T-cell (primary cell): ENCODE measurements at regions not wholly inside any gene's neighbourhood (a gene's known extent, or its start where the extent isn't known, plus 50 kb on each side); places are given as distances from the start of the nearest gene placed in this dataset.

Experiments
- ATAC-seq, 4 experiments: fragments of 200-7000 bp in 3 of 4; fragments of 150-1000 bp in 1 of 4; cut with Tn5 transposase; replicated peaks in 1 of 4; 1 replicate in 3 of 4; 2 replicates in 1 of 4; pipeline ENCODE4 v1.10.0; 2021; ENCODE audit warnings: moderate library complexity in 3 of 4, mild to moderate bottlenecking in 2 of 4, moderate number of reproducible peaks in 1 of 4
- CTCF ChIA-PET, 2 donors: fragments of 300-600 bp; sonication (Branson Sonifier 250); formaldehyde crosslinking; loops; one replicate each; lab custom pipeline; 2022; ENCODE audit warnings: antibody characterized with exemption in 2 of 2; lab: Charles Lee
- POLR2A ChIA-PET, 2 donors: fragments of 300-600 bp; sonication (Branson Sonifier 250); formaldehyde crosslinking; loops; one replicate each; lab custom pipeline; 2022; ENCODE audit warnings: antibody characterized with exemption in 2 of 2; lab: Charles Lee
- DNase-seq, 35 experiments: peaks; one replicate each; pipeline versions ENCODE4 v3.0.0 to v3.0.0-alpha.2; 2013 to 2023
- H3K27ac ChIP-seq: one replicate; pipeline ENCODE4 v1.5.1; 2013; ENCODE audit warnings: low read length
- H3K27me3 ChIP-seq, 2 experiments: replicated peaks in 1 of 2; 1 replicate in 1 of 2; 2 replicates in 1 of 2; pipeline versions ENCODE4 v1.6.1 to v1.7.0; 2013; ENCODE audit warnings: low read length in 1 of 2, mixed read lengths in 1 of 2; ENCODE audit not compliant: control insufficient read depth in 2 of 2, insufficient read depth in 2 of 2; ENCODE audit errors: extremely low read depth in 1 of 2
- H3K36me3 ChIP-seq, 2 donors: 1 replicate in 1 of 2; 2 replicates in 1 of 2; pipeline versions ENCODE4 v1.6.1 to v1.7.0; 2013; ENCODE audit warnings: low read length in 1 of 2; ENCODE audit not compliant: control insufficient read depth in 2 of 2, insufficient read depth in 1 of 2; ENCODE audit errors: extremely low read depth in 1 of 2
- H3K4me1 ChIP-seq, 2 experiments: 1 replicate in 1 of 2; 2 replicates in 1 of 2; pipeline versions ENCODE4 v1.6.1 to v1.7.0; 2013; ENCODE audit warnings: low read length in 2 of 2, mixed read lengths in 1 of 2; ENCODE audit not compliant: insufficient read depth in 2 of 2, control insufficient read depth in 1 of 2; ENCODE audit errors: extremely low read depth in 1 of 2
- H3K4me3 ChIP-seq, 2 donors: 1 replicate in 1 of 2; 2 replicates in 1 of 2; pipeline versions ENCODE4 v1.5.1 to v1.7.0; 2013; ENCODE audit warnings: mild to moderate bottlenecking in 2 of 2, low read length in 1 of 2, moderate library complexity in 1 of 2; ENCODE audit not compliant: control insufficient read depth in 1 of 2; ENCODE audit errors: extremely low read depth in 1 of 2
- H3K9me3 ChIP-seq: 2 replicates; pipeline ENCODE4 v1.7.0; 2013
- H3K27ac Mint-ChIP-seq, 2 donors: one replicate each; pipeline ENCODE4 v1.8.0; 2020 to 2021; ENCODE audit warnings: mild to moderate bottlenecking in 2 of 2, mixed read lengths in 2 of 2
- H3K27me3 Mint-ChIP-seq, 2 donors: one replicate each; pipeline ENCODE4 v1.8.0; 2021 to 2022; ENCODE audit warnings: mixed read lengths in 2 of 2
- H3K36me3 Mint-ChIP-seq: one replicate; pipeline ENCODE4 v1.8.0; 2021; ENCODE audit warnings: mixed read lengths
- H3K4me1 Mint-ChIP-seq, 3 donors: one replicate each; pipeline ENCODE4 v1.8.0; 2020 to 2022; ENCODE audit warnings: mixed read lengths in 3 of 3, mild to moderate bottlenecking in 1 of 3
- H3K4me3 Mint-ChIP-seq, 3 donors: one replicate each; pipeline ENCODE4 v1.8.0; 2020 to 2022; ENCODE audit warnings: mild to moderate bottlenecking in 3 of 3, mixed read lengths in 3 of 3, moderate library complexity in 3 of 3
- H3K9me3 Mint-ChIP-seq, 3 donors: one replicate each; pipeline ENCODE4 v1.8.0; 2020 to 2022; ENCODE audit warnings: mixed read lengths in 3 of 3
- WGBS: methylation state at CpG from one replicate; pipeline ENCODE4 v1.1.5; 2013; ENCODE audit warnings: missing lambda C conversion rate; ENCODE audit not compliant: insufficient coverage; 5-methylcytosine and 5-hydroxymethylcytosine counted together

- Mint-ChIP-seq H3K4me3 (no peak overlapping the region), H3K4me1 (no peaks in the 10 kb centered on the region), H3K27ac (no peak overlapping the region), H3K36me3 (no peaks in the 10 kb centered on the region), H3K9me3 (no peaks in the 10 kb centered on the region), H3K27me3 (peaks cover 23 to 26% of the 10 kb centered on the region in 2 donors)
- H3K4me1 ChIP-seq: no peaks in the 10 kb centered on the region
- POLR2A ChIA-PET: no interaction called here
- peaks cover 0 to 46% of the 10 kb centered on the region in 2 experiments for H3K27me3 ChIP-seq
- no peak for ATAC-seq
- WGBS: 65% methylated on average over 2 of the region's 11 CpGs
- H3K9me3 ChIP-seq: no peaks in the 10 kb centered on the region
- no peak overlapping the region for H3K27ac ChIP-seq
- no peaks in the 10 kb centered on the region for H3K36me3 ChIP-seq
- no peak overlapping the region for H3K4me3 ChIP-seq
- CTCF ChIA-PET: interaction anchor here in 1 of 2 donors (0.6 kb wide), 1 partner anchor 20 kb away, joined by 3 read pairs; no protein-coding TSS in a partner anchor
- no peak for DNase-seq
These were observed 157.5 kb downstream of the TRIM29 start for GRCh38 chr11:119980431-119980830.

DNA sequence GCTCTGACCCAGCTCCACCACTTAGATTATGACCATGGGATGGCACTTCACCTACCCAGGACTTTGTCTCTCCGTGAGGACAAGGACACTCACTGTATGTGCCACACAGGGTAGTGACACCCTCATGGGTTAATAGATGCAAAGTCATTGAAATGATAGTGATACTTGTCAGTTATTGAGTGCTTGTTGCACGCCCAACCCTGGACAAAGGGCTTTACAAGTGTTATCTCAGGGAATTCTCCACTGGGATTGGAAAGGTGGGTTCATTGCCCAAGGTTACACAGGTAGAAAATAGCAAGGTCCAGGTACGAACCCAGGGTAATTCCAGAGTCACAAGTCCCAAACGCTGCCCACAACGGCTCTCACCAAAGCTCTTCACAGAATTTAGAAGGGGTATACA, 158.2 kb downstream of the TRIM29 start:
- peaks cover 0 to 44% of the 10 kb centered on the region in 2 experiments for H3K27me3 ChIP-seq
- H3K27ac ChIP-seq: no peak overlapping the region
- no peaks in the 10 kb centered on the region for H3K4me1 ChIP-seq
- Mint-ChIP-seq H3K27me3 (peaks cover 22 to 26% of the 10 kb centered on the region in 2 donors), H3K4me1 (no peaks in the 10 kb centered on the region), H3K9me3 (no peaks in the 10 kb centered on the region), H3K27ac (no peak overlapping the region), H3K4me3 (no peak overlapping the region), H3K36me3 (no peaks in the 10 kb centered on the region)
- H3K36me3 ChIP-seq: no peaks in the 10 kb centered on the region
- WGBS: 17% methylated on average over 1 of the region's 5 CpGs
- POLR2A ChIA-PET: no interaction called here
- no peaks in the 10 kb centered on the region for H3K9me3 ChIP-seq
- ATAC-seq: no peak
- no peak for DNase-seq
- no peak overlapping the region for H3K4me3 ChIP-seq
- CTCF ChIA-PET: no interaction called here

DNA sequence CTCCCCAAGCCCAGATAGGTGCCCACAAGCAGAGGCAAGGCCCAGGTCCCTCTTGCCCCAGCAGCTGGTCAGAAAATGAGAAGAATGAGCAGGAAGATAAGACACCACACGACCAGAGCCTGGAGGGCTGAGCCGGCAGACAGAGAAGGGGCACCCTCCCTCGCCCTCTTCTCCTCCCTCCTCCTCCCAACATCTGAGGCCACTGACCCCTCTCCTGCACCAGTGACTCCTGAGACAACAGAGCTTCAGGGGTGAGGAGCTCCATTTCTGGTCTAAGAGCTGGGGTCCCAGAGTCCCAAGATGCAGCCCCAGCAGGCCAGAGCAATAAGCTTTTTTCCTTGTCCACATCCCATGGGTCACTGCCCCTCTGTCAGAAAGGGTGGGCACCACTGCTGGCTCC, 159.2 kb downstream of the TRIM29 start:
- Mint-ChIP-seq H3K4me3 (no peak overlapping the region), H3K27me3 (peaks cover 18 to 29% of the 10 kb centered on the region in 2 donors), H3K36me3 (no peaks in the 10 kb centered on the region), H3K4me1 (no peaks in the 10 kb centered on the region), H3K27ac (no peak overlapping the region), H3K9me3 (no peaks in the 10 kb centered on the region)
- WGBS: 17% methylated on average over 1 of the region's 3 CpGs
- DNase-seq: no peak
- Histone ChIP-seq H3K27me3 (peaks cover 0 to 49% of the 10 kb centered on the region in 2 experiments), H3K27ac (no peak overlapping the region), H3K4me3 (no peak overlapping the region), H3K4me1 (no peaks in the 10 kb centered on the region), H3K36me3 (no peaks in the 10 kb centered on the region), H3K9me3 (no peaks in the 10 kb centered on the region)
- ChIA-PET POLR2A (no interaction called here), CTCF (no interaction called here)
- ATAC-seq: no peak

DNA sequence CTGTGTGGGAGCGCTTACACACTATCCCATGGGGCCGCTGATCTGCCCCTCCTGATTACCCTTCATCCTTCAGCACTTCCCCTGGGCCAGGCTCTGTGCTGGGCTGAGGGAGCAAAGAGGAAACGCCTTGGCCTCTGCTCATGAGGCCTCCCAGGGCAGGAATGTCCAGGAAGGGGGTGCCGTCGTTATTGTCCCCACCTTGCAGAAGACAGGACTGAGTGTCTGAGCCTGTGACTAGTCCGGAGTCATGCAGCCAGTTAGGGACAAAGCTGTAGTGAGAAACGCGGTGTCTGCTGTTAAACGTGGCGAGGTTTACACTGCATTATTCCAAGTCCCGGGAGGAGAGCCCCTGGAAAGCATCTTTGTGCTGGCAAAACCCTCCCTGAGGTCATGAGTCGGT, 160.0 kb downstream of the TRIM29 start:
- Histone ChIP-seq H3K4me3 (no peak overlapping the region), H3K4me1 (no peaks in the 10 kb centered on the region), H3K36me3 (no peaks in the 10 kb centered on the region), H3K27ac (no peak overlapping the region), H3K27me3 (peaks cover 0 to 43% of the 10 kb centered on the region in 2 experiments), H3K9me3 (no peaks in the 10 kb centered on the region)
- H3K36me3 Mint-ChIP-seq: no peaks in the 10 kb centered on the region
- H3K27ac Mint-ChIP-seq: no peak overlapping the region
- ATAC-seq (no peak), DNase-seq (no peak)
- H3K4me3 Mint-ChIP-seq: no peak overlapping the region
- no peaks in the 10 kb centered on the region for H3K9me3 Mint-ChIP-seq
- no peaks in the 10 kb centered on the region for H3K4me1 Mint-ChIP-seq
- CTCF ChIA-PET: no interaction called here
- POLR2A ChIA-PET: no interaction called here
- 49% methylated on average over 12 of the region's 12 CpGs for WGBS
- H3K27me3 Mint-ChIP-seq: peaks cover 15 to 31% of the 10 kb centered on the region in 2 donors

GRCh38 chr11:119977561-119977860, 160.4 kb downstream of the TRIM29 start:
- ATAC-seq: no peak
- no peak for DNase-seq
- no peak overlapping the region for H3K4me3 ChIP-seq
- Mint-ChIP-seq H3K36me3 (no peaks in the 10 kb centered on the region), H3K4me3 (no peak overlapping the region), H3K4me1 (no peaks in the 10 kb centered on the region), H3K27me3 (peaks cover 15 to 31% of the 10 kb centered on the region in 2 donors), H3K9me3 (no peaks in the 10 kb centered on the region), H3K27ac (no peak overlapping the region)
- H3K9me3 ChIP-seq: no peaks in the 10 kb centered on the region
- ChIA-PET POLR2A (no interaction called here), CTCF (no interaction called here)
- WGBS: 80% methylated on average over 3 of the region's 3 CpGs
- no peaks in the 10 kb centered on the region for H3K4me1 ChIP-seq
- H3K27ac ChIP-seq: no peak overlapping the region
- H3K27me3 ChIP-seq: peaks cover 0 to 39% of the 10 kb centered on the region in 2 experiments
- no peaks in the 10 kb centered on the region for H3K36me3 ChIP-seq

GRCh38 chr11:119976805-119977560, 160.9 kb downstream of the TRIM29 start:
- no peak overlapping the region for H3K27ac ChIP-seq
- no peaks in the 10 kb centered on the region for H3K4me1 ChIP-seq
- ATAC-seq (no peak), DNase-seq (no peak)
- no peaks in the 10 kb centered on the region for H3K36me3 Mint-ChIP-seq
- ChIA-PET CTCF (no interaction called here), POLR2A (no interaction called here)
- H3K27ac Mint-ChIP-seq: no peak overlapping the region
- no peak overlapping the region for H3K4me3 Mint-ChIP-seq
- 87% methylated on average over 9 of the region's 13 CpGs for WGBS
- no peak overlapping the region for H3K4me3 ChIP-seq
- H3K36me3 ChIP-seq: no peaks in the 10 kb centered on the region
- peaks cover 0 to 38% of the 10 kb centered on the region in 2 experiments for H3K27me3 ChIP-seq
- H3K27me3 Mint-ChIP-seq: peaks cover 16 to 31% of the 10 kb centered on the region in 2 donors
- no peaks in the 10 kb centered on the region for H3K9me3 ChIP-seq
- H3K4me1 Mint-ChIP-seq: no peaks in the 10 kb centered on the region
- H3K9me3 Mint-ChIP-seq: peaks cover 0 to under 1% (median 0%) of the 10 kb centered on the region in 3 donors
